Panc1 (cell line): ENCODE measurements at regions not wholly inside any gene's neighbourhood (a gene's known extent, or its start where the extent isn't known, plus 50 kb on each side); places are given as distances from the start of the nearest gene placed in this dataset.

Experiments used
- ATAC-seq: fragments of 200-7000 bp; cut with Tn5 transposase; 2 replicates; pipeline ENCODE4 v1.9.1; 2020; ENCODE audit warnings: mild to moderate bottlenecking, moderate library complexity
- BruUV-seq: library from RNA; stranded (reverse); fragments of 400-500 nt; replicated peaks from 2 replicates; lab custom pipeline; 2021; lab: Mats Ljungman, UMichigan
- CTCF ChIA-PET: fragments of 300-600 bp; sonication (Branson Sonifier 250); formaldehyde crosslinking; loops from one replicate; lab custom pipeline; 2022; ENCODE audit warnings: antibody characterized with exemption; lab: Charles Lee
- POLR2A ChIA-PET: fragments of 300-600 bp; sonication (Branson Sonifier 250); formaldehyde crosslinking; loops from one replicate; lab custom pipeline; 2022; ENCODE audit warnings: antibody characterized with exemption; lab: Charles Lee
- DNase-seq: peaks from one replicate; pipeline ENCODE4 v3.0.0-alpha.2; 2010; ENCODE audit warnings: low read depth, low spot score
- H3K27ac ChIP-seq: 2 replicates; pipeline ENCODE4 v1.5.1; 2011; ENCODE audit warnings: mild to moderate bottlenecking, low read length, inconsistent platforms
- H3K27me3 ChIP-seq: fragments of 200-500 bp; sonication (Bioruptor generic); 2 replicates; pipeline ENCODE4 v1.6.0; 2014; ENCODE audit warnings: low read length, inconsistent platforms; ENCODE audit not compliant: control insufficient read depth, insufficient read depth
- H3K36me3 ChIP-seq: fragments of 200-500 bp; sonication (Bioruptor generic); 2 replicates; pipeline ENCODE4 v1.5.1; 2014; ENCODE audit warnings: inconsistent platforms, mild to moderate bottlenecking, low read length, moderate library complexity; ENCODE audit not compliant: control insufficient read depth, insufficient read depth
- H3K4me1 ChIP-seq: 2 replicates; pipeline ENCODE4 v1.5.1; 2011; ENCODE audit warnings: inconsistent platforms, mild to moderate bottlenecking, low read length, moderate library complexity; ENCODE audit not compliant: control insufficient read depth, insufficient read depth
- H3K4me3 ChIP-seq, 2 experiments: 2 replicates each; pipeline ENCODE4 v1.5.1; 2011 to 2012; ENCODE audit warnings: low read depth in 2 of 2, low read length in 2 of 2, mild to moderate bottlenecking in 2 of 2, inconsistent platforms in 1 of 2, moderate library complexity in 1 of 2
- H3K9me3 ChIP-seq: fragments of 200-500 bp; sonication (Bioruptor generic); 2 replicates; pipeline ENCODE4 v1.5.1; 2014; ENCODE audit warnings: low read depth, mild to moderate bottlenecking, inconsistent platforms, low read length, moderate library complexity; ENCODE audit not compliant: control insufficient read depth, insufficient read depth
- POLR2AphosphoS5 ChIP-seq: IDR thresholded peaks from 2 replicates; pipeline ENCODE4 v1.6.1; 2012; ENCODE audit warnings: mild to moderate bottlenecking, low read depth, low read length, moderate library complexity
- SIN3A ChIP-seq: IDR thresholded peaks from 2 replicates; pipeline ENCODE4 v1.6.1; 2012; ENCODE audit warnings: low read depth, mild to moderate bottlenecking, low read length, moderate library complexity, borderline replicate concordance; ENCODE audit not compliant: insufficient read depth
- TCF7L2 ChIP-seq: IDR thresholded peaks from 2 replicates; pipeline ENCODE4 v1.6.1; 2011; ENCODE audit warnings: mild to moderate bottlenecking, low read depth, low read length, inconsistent platforms
- in situ Hi-C: cut with HindIII; loops from 2 replicates; pipeline ENCODE4 v1.10.0; 2016; ENCODE audit warnings: low sequenced_read_pairs, low pct_unique_long_range_greater_than_20kb
- intact Hi-C: fragments of 100-400 bp; cut with micrococcal nuclease; formaldehyde crosslinking; loops from one replicate; pipeline ENCODE4 v1.10.0; 2022; ENCODE audit not compliant: unreplicated experiment
- TF ChIP-seq, protein P1 (sequence below): fragments of 450-650 bp; IDR thresholded peaks from 2 replicates; pipeline ENCODE4 v1.5.1; 2017; ENCODE audit warnings: mild to moderate bottlenecking
- TF ChIP-seq, protein P2 (sequence below), 2 experiments: IDR thresholded peaks; 2 replicates each; pipeline ENCODE4 v1.6.1; 2011 to 2012; ENCODE audit warnings: low read depth in 2 of 2, control low read depth in 1 of 2, low read length in 1 of 2, mild to moderate bottlenecking in 1 of 2, moderate library complexity in 1 of 2; ENCODE audit not compliant: insufficient read depth in 1 of 2

DNA sequence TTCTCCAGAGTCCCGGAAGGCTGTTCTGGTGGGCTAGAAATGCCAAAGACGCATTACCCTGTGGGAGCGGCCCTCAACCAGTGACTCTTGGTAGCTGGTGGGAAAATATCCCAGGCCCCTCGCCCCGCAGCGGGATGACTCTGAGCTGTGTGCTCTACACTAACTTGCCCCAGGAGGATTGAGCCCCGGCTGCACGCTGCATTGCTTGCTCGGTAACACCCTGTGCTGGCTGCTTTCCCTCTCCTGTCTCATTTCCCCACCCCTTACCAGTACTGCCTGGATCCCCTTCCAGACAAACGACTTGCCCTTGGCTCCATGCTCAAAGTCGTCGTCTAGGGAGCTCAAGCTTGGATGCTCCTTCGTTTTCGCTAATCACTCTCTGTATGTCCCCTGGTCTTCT, 411.8 kb upstream of the SULF2 start:
- Histone ChIP-seq H3K27ac (no peak overlapping the region), H3K4me1 (no peaks in the 10 kb centered on the region), H3K9me3 (no peaks in the 10 kb centered on the region), H3K27me3 (no peaks in the 10 kb centered on the region), H3K4me3 (no peak overlapping the region), H3K36me3 (no peaks in the 10 kb centered on the region)
- DNase-seq (no peak), ATAC-seq (no peak)
- ChIA-PET CTCF (no interaction called here), POLR2A (no interaction called here)
- no TSS peak for BruUV-seq
- no peak for TF ChIP-seq SIN3A
- no peak for TF ChIP-seq POLR2AphosphoS5
- TF ChIP-seq TCF7L2 = no peak
- intact Hi-C loops = no loop called here
- in situ Hi-C loops = no loop called here

DNA sequence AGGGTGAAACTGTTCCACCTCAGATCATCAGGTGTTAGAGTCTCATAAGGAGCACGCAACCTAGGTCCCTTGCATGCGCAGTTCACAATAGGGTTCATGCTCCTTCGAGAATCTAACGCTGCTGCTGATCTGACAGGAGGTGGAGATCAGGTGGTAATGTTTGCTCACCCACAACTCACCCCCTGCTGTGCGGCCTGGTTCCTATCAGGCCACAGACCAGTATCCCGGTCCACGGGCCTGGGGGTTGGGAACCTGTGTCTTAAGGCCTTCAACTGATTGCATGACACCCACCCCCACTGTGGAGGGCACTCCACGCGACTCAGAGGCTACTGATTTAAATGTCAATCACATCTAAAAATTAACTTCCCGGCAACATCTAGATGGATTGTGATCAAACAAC, 411.2 kb upstream of the SULF2 start:
- BruUV-seq = no TSS peak
- in situ Hi-C loops = no loop called here
- H3K27ac ChIP-seq = no peak overlapping the region
- CTCF ChIA-PET = no interaction called here
- H3K9me3 ChIP-seq = no peaks in the 10 kb centered on the region
- POLR2A ChIA-PET = no interaction called here
- no peak for TF ChIP-seq TCF7L2
- no peak for TF ChIP-seq SIN3A
- TF ChIP-seq, protein P1, sequence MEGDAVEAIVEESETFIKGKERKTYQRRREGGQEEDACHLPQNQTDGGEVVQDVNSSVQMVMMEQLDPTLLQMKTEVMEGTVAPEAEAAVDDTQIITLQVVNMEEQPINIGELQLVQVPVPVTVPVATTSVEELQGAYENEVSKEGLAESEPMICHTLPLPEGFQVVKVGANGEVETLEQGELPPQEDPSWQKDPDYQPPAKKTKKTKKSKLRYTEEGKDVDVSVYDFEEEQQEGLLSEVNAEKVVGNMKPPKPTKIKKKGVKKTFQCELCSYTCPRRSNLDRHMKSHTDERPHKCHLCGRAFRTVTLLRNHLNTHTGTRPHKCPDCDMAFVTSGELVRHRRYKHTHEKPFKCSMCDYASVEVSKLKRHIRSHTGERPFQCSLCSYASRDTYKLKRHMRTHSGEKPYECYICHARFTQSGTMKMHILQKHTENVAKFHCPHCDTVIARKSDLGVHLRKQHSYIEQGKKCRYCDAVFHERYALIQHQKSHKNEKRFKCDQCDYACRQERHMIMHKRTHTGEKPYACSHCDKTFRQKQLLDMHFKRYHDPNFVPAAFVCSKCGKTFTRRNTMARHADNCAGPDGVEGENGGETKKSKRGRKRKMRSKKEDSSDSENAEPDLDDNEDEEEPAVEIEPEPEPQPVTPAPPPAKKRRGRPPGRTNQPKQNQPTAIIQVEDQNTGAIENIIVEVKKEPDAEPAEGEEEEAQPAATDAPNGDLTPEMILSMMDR = no peak
- TF ChIP-seq, protein P2, sequence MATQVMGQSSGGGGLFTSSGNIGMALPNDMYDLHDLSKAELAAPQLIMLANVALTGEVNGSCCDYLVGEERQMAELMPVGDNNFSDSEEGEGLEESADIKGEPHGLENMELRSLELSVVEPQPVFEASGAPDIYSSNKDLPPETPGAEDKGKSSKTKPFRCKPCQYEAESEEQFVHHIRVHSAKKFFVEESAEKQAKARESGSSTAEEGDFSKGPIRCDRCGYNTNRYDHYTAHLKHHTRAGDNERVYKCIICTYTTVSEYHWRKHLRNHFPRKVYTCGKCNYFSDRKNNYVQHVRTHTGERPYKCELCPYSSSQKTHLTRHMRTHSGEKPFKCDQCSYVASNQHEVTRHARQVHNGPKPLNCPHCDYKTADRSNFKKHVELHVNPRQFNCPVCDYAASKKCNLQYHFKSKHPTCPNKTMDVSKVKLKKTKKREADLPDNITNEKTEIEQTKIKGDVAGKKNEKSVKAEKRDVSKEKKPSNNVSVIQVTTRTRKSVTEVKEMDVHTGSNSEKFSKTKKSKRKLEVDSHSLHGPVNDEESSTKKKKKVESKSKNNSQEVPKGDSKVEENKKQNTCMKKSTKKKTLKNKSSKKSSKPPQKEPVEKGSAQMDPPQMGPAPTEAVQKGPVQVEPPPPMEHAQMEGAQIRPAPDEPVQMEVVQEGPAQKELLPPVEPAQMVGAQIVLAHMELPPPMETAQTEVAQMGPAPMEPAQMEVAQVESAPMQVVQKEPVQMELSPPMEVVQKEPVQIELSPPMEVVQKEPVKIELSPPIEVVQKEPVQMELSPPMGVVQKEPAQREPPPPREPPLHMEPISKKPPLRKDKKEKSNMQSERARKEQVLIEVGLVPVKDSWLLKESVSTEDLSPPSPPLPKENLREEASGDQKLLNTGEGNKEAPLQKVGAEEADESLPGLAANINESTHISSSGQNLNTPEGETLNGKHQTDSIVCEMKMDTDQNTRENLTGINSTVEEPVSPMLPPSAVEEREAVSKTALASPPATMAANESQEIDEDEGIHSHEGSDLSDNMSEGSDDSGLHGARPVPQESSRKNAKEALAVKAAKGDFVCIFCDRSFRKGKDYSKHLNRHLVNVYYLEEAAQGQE (IDR thresholded peaks at IDR 0.05; ENCODE audit: insufficient read depth in 1 of 2, low read depth in 2 of 2, low read length in 1 of 2) = no peak
- no peak for TF ChIP-seq POLR2AphosphoS5
- no peak overlapping the region for H3K4me3 ChIP-seq
- H3K27me3 ChIP-seq = no peaks in the 10 kb centered on the region
- ATAC-seq = no peak
- intact Hi-C loops = no loop called here
- no peak for DNase-seq
- no peaks in the 10 kb centered on the region for H3K36me3 ChIP-seq
- no peaks in the 10 kb centered on the region for H3K4me1 ChIP-seq

DNA sequence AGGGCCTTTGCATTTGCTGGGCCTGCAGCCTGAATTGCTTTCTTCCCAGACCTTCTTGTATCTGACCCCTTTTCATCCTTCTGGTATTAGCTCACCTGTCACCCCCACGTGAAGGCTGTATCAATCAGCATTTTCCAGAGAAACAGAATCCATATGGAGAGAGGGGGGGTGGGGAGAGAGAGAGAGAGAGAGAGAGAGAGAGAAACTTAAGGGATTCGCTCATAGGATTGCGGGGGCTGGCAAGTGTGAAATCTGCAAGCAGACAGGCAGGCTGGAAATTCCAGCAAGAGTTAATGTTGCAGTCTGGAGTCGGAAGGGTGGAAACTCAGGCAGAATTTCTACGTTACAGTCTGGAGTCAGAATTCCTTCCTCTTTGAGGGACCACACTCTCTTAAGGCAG, 410.7 kb upstream of the SULF2 start:
- no peak overlapping the region for H3K27ac ChIP-seq
- H3K9me3 ChIP-seq = no peaks in the 10 kb centered on the region
- TF ChIP-seq SIN3A (no peak), TCF7L2 (no peak), POLR2AphosphoS5 (no peak)
- TF ChIP-seq, protein P2 (IDR thresholded peaks at IDR 0.05; ENCODE audit: insufficient read depth in 1 of 2, low read depth in 2 of 2, low read length in 1 of 2) = no peak
- TF ChIP-seq, protein P1 = no peak
- intact Hi-C loops (no loop called here), in situ Hi-C loops (no loop called here)
- no peak overlapping the region for H3K4me3 ChIP-seq
- ATAC-seq = no peak
- ChIA-PET POLR2A (no interaction called here), CTCF (no interaction called here)
- no peaks in the 10 kb centered on the region for H3K4me1 ChIP-seq
- DNase-seq = no peak
- no TSS peak for BruUV-seq
- H3K27me3 ChIP-seq = no peaks in the 10 kb centered on the region
- H3K36me3 ChIP-seq = no peaks in the 10 kb centered on the region
